ENCODE measurements at regions not wholly inside any gene's neighbourhood (a gene's known extent, or its start where the extent isn't known, plus 50 kb on each side); places are given as distances from the start of the nearest gene placed in this dataset.

DNA sequence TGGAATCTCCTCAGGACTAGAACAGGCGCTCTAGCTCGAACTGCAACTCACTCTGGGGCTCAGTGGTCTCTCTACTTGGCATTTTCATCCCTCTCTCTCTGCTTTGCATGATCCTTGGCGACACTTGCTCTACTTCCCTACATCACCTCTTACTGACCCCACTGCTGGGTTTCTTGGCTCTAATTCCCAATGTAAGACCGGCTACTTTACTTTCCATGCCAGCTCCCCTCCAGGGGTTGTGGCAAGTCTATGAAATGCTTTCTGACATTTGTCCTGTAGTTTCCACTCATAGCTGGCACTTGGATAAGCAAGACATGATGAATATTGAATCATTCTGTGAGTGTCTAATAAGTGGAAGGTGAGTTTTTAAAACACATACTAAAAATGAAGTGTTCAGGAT is 292.3 kb downstream of the USP25 start:
- no peak for DNase-seq (ENCODE audit: low spot score)
- Histone ChIP-seq H3K36me3 (ENCODE audit: low read depth) (no peaks in the 10 kb centered on the region), H3K9me3 (ENCODE audit: severe bottlenecking) (no peaks in the 10 kb centered on the region), H3K27ac (ENCODE audit: poor library complexity, severe bottlenecking) (no peak overlapping the region), H3K4me3 (ENCODE audit: severe bottlenecking) (no peak overlapping the region), H3K27me3 (ENCODE audit: insufficient read depth, poor library complexity, severe bottlenecking) (no peaks in the 10 kb centered on the region), H3K4me1 (ENCODE audit: insufficient read depth, poor library complexity, severe bottlenecking) (no peaks in the 10 kb centered on the region)
- TF ChIP-seq, protein P1, sequence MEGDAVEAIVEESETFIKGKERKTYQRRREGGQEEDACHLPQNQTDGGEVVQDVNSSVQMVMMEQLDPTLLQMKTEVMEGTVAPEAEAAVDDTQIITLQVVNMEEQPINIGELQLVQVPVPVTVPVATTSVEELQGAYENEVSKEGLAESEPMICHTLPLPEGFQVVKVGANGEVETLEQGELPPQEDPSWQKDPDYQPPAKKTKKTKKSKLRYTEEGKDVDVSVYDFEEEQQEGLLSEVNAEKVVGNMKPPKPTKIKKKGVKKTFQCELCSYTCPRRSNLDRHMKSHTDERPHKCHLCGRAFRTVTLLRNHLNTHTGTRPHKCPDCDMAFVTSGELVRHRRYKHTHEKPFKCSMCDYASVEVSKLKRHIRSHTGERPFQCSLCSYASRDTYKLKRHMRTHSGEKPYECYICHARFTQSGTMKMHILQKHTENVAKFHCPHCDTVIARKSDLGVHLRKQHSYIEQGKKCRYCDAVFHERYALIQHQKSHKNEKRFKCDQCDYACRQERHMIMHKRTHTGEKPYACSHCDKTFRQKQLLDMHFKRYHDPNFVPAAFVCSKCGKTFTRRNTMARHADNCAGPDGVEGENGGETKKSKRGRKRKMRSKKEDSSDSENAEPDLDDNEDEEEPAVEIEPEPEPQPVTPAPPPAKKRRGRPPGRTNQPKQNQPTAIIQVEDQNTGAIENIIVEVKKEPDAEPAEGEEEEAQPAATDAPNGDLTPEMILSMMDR (IDR thresholded peaks at IDR 0.05; ENCODE audit: poor library complexity, severe bottlenecking): no peak
- ATAC-seq (ENCODE audit: low read depth): no peak

DNA sequence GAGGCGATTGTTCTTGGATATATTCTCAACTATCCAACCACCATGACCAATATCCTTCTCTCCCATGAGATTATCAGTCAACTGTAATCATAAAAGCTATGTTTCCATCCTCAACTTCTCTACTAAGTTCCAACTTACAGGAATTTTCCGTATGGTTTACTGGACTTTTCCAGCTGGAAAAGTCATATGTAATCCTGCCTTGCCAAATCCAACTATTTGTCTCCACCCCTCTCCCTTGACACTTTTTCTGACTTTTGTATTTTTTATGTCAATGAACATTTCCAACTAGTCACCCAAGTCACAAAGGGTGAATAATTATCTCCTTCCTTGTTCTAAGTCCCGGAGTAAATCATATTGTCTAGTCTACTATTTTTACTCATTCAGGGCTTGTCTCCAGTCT is 293.1 kb downstream of the USP25 start:
- no peaks in the 10 kb centered on the region for H3K27me3 ChIP-seq (ENCODE audit: insufficient read depth, poor library complexity, severe bottlenecking)
- H3K9me3 ChIP-seq (ENCODE audit: severe bottlenecking): no peaks in the 10 kb centered on the region
- H3K27ac ChIP-seq (ENCODE audit: poor library complexity, severe bottlenecking): no peak overlapping the region
- TF ChIP-seq, protein P1 (IDR thresholded peaks at IDR 0.05; ENCODE audit: poor library complexity, severe bottlenecking): no peak
- no peak overlapping the region for H3K4me3 ChIP-seq (ENCODE audit: severe bottlenecking)
- DNase-seq (ENCODE audit: low spot score): no peak
- H3K4me1 ChIP-seq (ENCODE audit: insufficient read depth, poor library complexity, severe bottlenecking): no peaks in the 10 kb centered on the region
- no peaks in the 10 kb centered on the region for H3K36me3 ChIP-seq (ENCODE audit: low read depth)
- ATAC-seq (ENCODE audit: low read depth): no peak

DNA sequence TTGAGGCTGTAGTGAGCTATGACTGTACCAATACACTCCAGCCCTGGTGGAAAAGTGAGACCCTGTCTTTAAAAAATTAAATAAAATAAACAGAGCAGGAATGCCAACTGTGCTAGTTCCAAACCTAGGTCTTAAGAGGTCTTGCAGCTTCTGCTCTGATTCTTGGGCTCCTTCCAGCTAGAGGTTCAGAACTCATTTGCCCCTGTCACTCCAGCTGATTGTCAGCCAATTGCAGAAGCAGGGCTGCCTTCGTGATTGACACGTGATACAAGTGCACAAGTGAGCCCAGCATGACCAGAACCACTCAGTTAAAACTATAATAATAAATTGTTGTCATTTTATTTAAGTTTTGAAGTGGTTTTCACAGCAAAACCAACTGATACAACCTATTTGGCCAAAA is 298.4 kb downstream of the USP25 start:
- no peak for ATAC-seq (ENCODE audit: low read depth)
- no peaks in the 10 kb centered on the region for H3K4me1 ChIP-seq (ENCODE audit: insufficient read depth, poor library complexity, severe bottlenecking)
- no peaks in the 10 kb centered on the region for H3K27me3 ChIP-seq (ENCODE audit: insufficient read depth, poor library complexity, severe bottlenecking)
- DNase-seq (ENCODE audit: low spot score): no peak
- H3K36me3 ChIP-seq (ENCODE audit: low read depth): no peaks in the 10 kb centered on the region
- TF ChIP-seq, protein P1 (IDR thresholded peaks at IDR 0.05; ENCODE audit: poor library complexity, severe bottlenecking): no peak
- H3K27ac ChIP-seq (ENCODE audit: poor library complexity, severe bottlenecking): no peak overlapping the region
- H3K9me3 ChIP-seq (ENCODE audit: severe bottlenecking): no peaks in the 10 kb centered on the region
- H3K4me3 ChIP-seq (ENCODE audit: severe bottlenecking): no peak overlapping the region

DNA sequence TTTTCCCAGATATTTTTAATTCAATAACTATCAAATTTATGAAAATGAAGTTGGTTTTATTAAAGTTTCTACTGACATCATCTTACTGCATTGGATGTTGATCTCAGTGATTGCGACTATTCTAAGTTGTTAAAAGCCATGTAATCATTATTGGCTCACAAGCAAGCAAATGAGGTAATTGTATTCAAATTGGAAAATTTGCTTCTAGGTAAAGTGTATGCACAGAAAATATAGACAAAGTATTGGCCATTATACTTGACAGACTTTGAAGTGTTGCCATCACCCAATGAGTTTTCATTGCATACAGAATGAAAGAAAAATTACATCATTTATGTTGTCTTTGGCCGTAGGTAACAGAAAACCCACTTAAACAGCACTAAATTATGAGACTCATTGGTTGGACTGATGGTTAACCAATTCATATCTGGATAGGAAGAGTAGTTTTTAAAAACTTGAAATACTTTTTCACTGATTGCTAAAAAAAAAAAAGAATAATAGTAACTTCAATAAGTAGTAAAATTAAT is 299.2 kb downstream of the USP25 start:
- H3K4me1 ChIP-seq (ENCODE audit: insufficient read depth, poor library complexity, severe bottlenecking): no peaks in the 10 kb centered on the region
- H3K4me3 ChIP-seq (ENCODE audit: severe bottlenecking): no peak overlapping the region
- H3K36me3 ChIP-seq (ENCODE audit: low read depth): no peaks in the 10 kb centered on the region
- no peaks in the 10 kb centered on the region for H3K27me3 ChIP-seq (ENCODE audit: insufficient read depth, poor library complexity, severe bottlenecking)
- no peak for DNase-seq (ENCODE audit: low spot score)
- ATAC-seq (ENCODE audit: low read depth): no peak
- no peaks in the 10 kb centered on the region for H3K9me3 ChIP-seq (ENCODE audit: severe bottlenecking)
- TF ChIP-seq, protein P1 (IDR thresholded peaks at IDR 0.05; ENCODE audit: poor library complexity, severe bottlenecking): no peak
- no peak overlapping the region for H3K27ac ChIP-seq (ENCODE audit: poor library complexity, severe bottlenecking)

DNA sequence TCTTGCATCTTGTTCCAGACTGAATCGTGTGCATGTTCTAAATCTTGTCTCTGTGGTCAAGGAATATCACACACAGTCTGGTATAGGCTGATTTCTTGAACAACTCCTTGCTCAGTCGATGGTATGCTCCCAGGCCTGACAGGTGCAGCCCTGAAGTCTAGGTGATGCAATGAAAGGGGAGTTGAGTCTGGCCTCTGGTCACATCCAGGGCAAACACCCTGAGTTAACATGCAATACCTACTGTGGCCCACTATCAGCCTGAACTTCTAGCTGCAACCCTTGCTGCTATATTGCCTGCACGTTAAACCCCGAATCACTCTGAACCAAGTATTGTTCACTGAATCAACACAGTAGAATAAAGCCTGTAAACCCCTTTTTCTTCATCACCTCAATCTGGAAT is 303.4 kb downstream of the USP25 start:
- no peaks in the 10 kb centered on the region for H3K36me3 ChIP-seq (ENCODE audit: low read depth)
- H3K4me3 ChIP-seq (ENCODE audit: severe bottlenecking): no peak overlapping the region
- H3K27me3 ChIP-seq (ENCODE audit: insufficient read depth, poor library complexity, severe bottlenecking): no peaks in the 10 kb centered on the region
- H3K27ac ChIP-seq (ENCODE audit: poor library complexity, severe bottlenecking): no peak overlapping the region
- TF ChIP-seq, protein P1 (IDR thresholded peaks at IDR 0.05; ENCODE audit: poor library complexity, severe bottlenecking): no peak
- no peaks in the 10 kb centered on the region for H3K9me3 ChIP-seq (ENCODE audit: severe bottlenecking)
- ATAC-seq (ENCODE audit: low read depth) (no peak), DNase-seq (ENCODE audit: low spot score) (no peak)
- peaks cover 10% of the 10 kb centered on the region for H3K4me1 ChIP-seq (ENCODE audit: insufficient read depth, poor library complexity, severe bottlenecking)

All from RWPE2 (cell line).